Mucosa of rectum (tissue), 2 donors: ENCODE measurements at regions not wholly inside any gene's neighbourhood (a gene's known extent, or its start where the extent isn't known, plus 50 kb on each side); places are given as distances from the start of the nearest gene placed in this dataset.

Experiments used
- H3K27ac ChIP-seq, 2 donors: one replicate each; pipeline ENCODE4 v1.7.0; 2013; ENCODE audit warnings: inconsistent platforms in 2 of 2, low read depth in 2 of 2, low read length in 2 of 2
- H3K27me3 ChIP-seq, 2 donors: one replicate each; pipeline ENCODE4 v1.7.0; 2013; ENCODE audit warnings: low read length in 2 of 2; ENCODE audit not compliant: control insufficient read depth in 2 of 2, insufficient read depth in 2 of 2
- H3K36me3 ChIP-seq, 2 donors: one replicate each; pipeline ENCODE4 v1.7.0; 2013; ENCODE audit warnings: low read length in 2 of 2; ENCODE audit not compliant: control insufficient read depth in 2 of 2, insufficient read depth in 2 of 2
- H3K4me1 ChIP-seq, 2 donors: one replicate each; pipeline ENCODE4 v1.7.0; 2013; ENCODE audit warnings: low read length in 2 of 2, mild to moderate bottlenecking in 1 of 2; ENCODE audit not compliant: control insufficient read depth in 2 of 2, insufficient read depth in 2 of 2
- H3K4me3 ChIP-seq, 2 donors: one replicate each; pipeline ENCODE4 v1.7.0; 2013; ENCODE audit warnings: low read length in 2 of 2
- H3K9ac ChIP-seq, 2 donors: one replicate each; pipeline ENCODE4 v1.7.0; 2013; ENCODE audit warnings: low read length in 2 of 2, low read depth in 1 of 2, mild to moderate bottlenecking in 1 of 2
- H3K9me3 ChIP-seq, 2 donors: one replicate each; pipeline ENCODE4 v1.7.0; 2013; ENCODE audit warnings: low read length in 2 of 2; ENCODE audit not compliant: control insufficient read depth in 2 of 2
- donor health status: healthy.
- donor health status: Normal muscosa, but diverticular disease.

GRCh38 chrX:38900719-38901118 is 99.5 kb downstream of the MID1IP1 start:
- Histone ChIP-seq H3K36me3 (no peaks in the 10 kb centered on the region), H3K9me3 (no peaks in the 10 kb centered on the region), H3K4me3 (no peak overlapping the region), H3K4me1 (no peaks in the 10 kb centered on the region), H3K27me3 (peaks cover 4 to 5% of the 10 kb centered on the region in 2 donors), H3K27ac (no peak overlapping the region), H3K9ac (no peak overlapping the region)

- Histone ChIP-seq H3K4me3 (no peak overlapping the region), H3K4me1 (no peaks in the 10 kb centered on the region), H3K27me3 (peaks cover 3 to 6% of the 10 kb centered on the region in 2 donors), H3K9me3 (no peaks in the 10 kb centered on the region), H3K36me3 (no peaks in the 10 kb centered on the region), H3K9ac (no peak overlapping the region), H3K27ac (no peak overlapping the region)
Observed at GRCh38 chrX:38902972-38903492, 101.8 kb downstream of the MID1IP1 start.

GRCh38 chrX:38916801-38917200 is 115.5 kb downstream of the MID1IP1 start:
- H3K27ac ChIP-seq: no peak overlapping the region
- no peaks in the 10 kb centered on the region for H3K4me1 ChIP-seq
- H3K4me3 ChIP-seq: no peak overlapping the region
- peaks cover 0 to 2% of the 10 kb centered on the region in 2 donors for H3K27me3 ChIP-seq
- H3K36me3 ChIP-seq: no peaks in the 10 kb centered on the region
- no peaks in the 10 kb centered on the region for H3K9me3 ChIP-seq
- no peak overlapping the region for H3K9ac ChIP-seq

GRCh38 chrX:38917954-38918353 is 116.7 kb downstream of the MID1IP1 start:
- Histone ChIP-seq H3K27me3 (peaks cover 0 to 8% of the 10 kb centered on the region in 2 donors), H3K27ac (no peak overlapping the region), H3K4me3 (no peak overlapping the region), H3K4me1 (no peaks in the 10 kb centered on the region), H3K9me3 (no peaks in the 10 kb centered on the region), H3K36me3 (no peaks in the 10 kb centered on the region), H3K9ac (no peak overlapping the region)

- H3K4me1 ChIP-seq: no peaks in the 10 kb centered on the region
- H3K9ac ChIP-seq: no peak overlapping the region
- no peaks in the 10 kb centered on the region for H3K36me3 ChIP-seq
- peaks cover 0 to 8% of the 10 kb centered on the region in 2 donors for H3K27me3 ChIP-seq
- no peak overlapping the region for H3K4me3 ChIP-seq
- no peak overlapping the region for H3K27ac ChIP-seq
- H3K9me3 ChIP-seq: no peaks in the 10 kb centered on the region
Observed at GRCh38 chrX:38919202-38919601, 117.9 kb downstream of the MID1IP1 start.

- H3K36me3 ChIP-seq: no peaks in the 10 kb centered on the region
- H3K4me1 ChIP-seq: no peaks in the 10 kb centered on the region
- H3K27me3 ChIP-seq: peaks cover 0 to 8% of the 10 kb centered on the region in 2 donors
- no peak overlapping the region for H3K27ac ChIP-seq
- H3K4me3 ChIP-seq: no peak overlapping the region
- H3K9ac ChIP-seq: no peak overlapping the region
- H3K9me3 ChIP-seq: no peaks in the 10 kb centered on the region
Observed at GRCh38 chrX:38919853-38920528, 118.7 kb downstream of the MID1IP1 start.

- peaks cover 0 to 6% of the 10 kb centered on the region in 2 donors for H3K27me3 ChIP-seq
- H3K36me3 ChIP-seq: no peaks in the 10 kb centered on the region
- H3K9me3 ChIP-seq: no peaks in the 10 kb centered on the region
- no peak overlapping the region for H3K27ac ChIP-seq
- no peak overlapping the region for H3K9ac ChIP-seq
- H3K4me3 ChIP-seq: no peak overlapping the region
- H3K4me1 ChIP-seq: no peaks in the 10 kb centered on the region
Observed at GRCh38 chrX:38923451-38923969, 122.3 kb downstream of the MID1IP1 start.

- no peak overlapping the region for H3K4me3 ChIP-seq
- H3K27me3 ChIP-seq: no peaks in the 10 kb centered on the region
- H3K36me3 ChIP-seq: no peaks in the 10 kb centered on the region
- H3K9me3 ChIP-seq: no peaks in the 10 kb centered on the region
- no peak overlapping the region for H3K9ac ChIP-seq
- no peaks in the 10 kb centered on the region for H3K4me1 ChIP-seq
- H3K27ac ChIP-seq: no peak overlapping the region
Observed at GRCh38 chrX:38927592-38927991, 126.3 kb downstream of the MID1IP1 start.

- Histone ChIP-seq H3K9me3 (no peaks in the 10 kb centered on the region), H3K4me3 (no peak overlapping the region), H3K27ac (no peak overlapping the region), H3K36me3 (no peaks in the 10 kb centered on the region), H3K27me3 (no peaks in the 10 kb centered on the region), H3K4me1 (no peaks in the 10 kb centered on the region), H3K9ac (no peak overlapping the region)
Observed at GRCh38 chrX:38929966-38930421, 128.7 kb downstream of the MID1IP1 start.

- Histone ChIP-seq H3K4me3 (no peak overlapping the region), H3K9ac (no peak overlapping the region), H3K27me3 (no peaks in the 10 kb centered on the region), H3K27ac (no peak overlapping the region), H3K9me3 (no peaks in the 10 kb centered on the region), H3K36me3 (no peaks in the 10 kb centered on the region), H3K4me1 (no peaks in the 10 kb centered on the region)
Observed at GRCh38 chrX:38930474-38930873, 129.2 kb downstream of the MID1IP1 start.
